Rectal smooth muscle tissue (tissue), 1 donor: ENCODE measurements at regions not wholly inside any gene's neighbourhood (a gene's known extent, or its start where the extent isn't known, plus 50 kb on each side); places are given as distances from the start of the nearest gene placed in this dataset.

Source experiments
- H3K27ac ChIP-seq: one replicate; pipeline ENCODE4 v1.7.0; 2013; ENCODE audit warnings: low read depth, low read length, inconsistent platforms
- H3K27me3 ChIP-seq: one replicate; pipeline ENCODE4 v1.7.0; 2013; ENCODE audit warnings: low read length; ENCODE audit not compliant: control insufficient read depth, insufficient read depth
- H3K36me3 ChIP-seq: one replicate; pipeline ENCODE4 v1.7.0; 2013; ENCODE audit warnings: low read length; ENCODE audit not compliant: control insufficient read depth, insufficient read depth
- H3K4me1 ChIP-seq: one replicate; pipeline ENCODE4 v1.7.0; 2013; ENCODE audit warnings: low read length; ENCODE audit not compliant: control insufficient read depth, insufficient read depth
- H3K4me3 ChIP-seq: one replicate; pipeline ENCODE4 v1.7.0; 2013; ENCODE audit warnings: low read length
- H3K9ac ChIP-seq: one replicate; pipeline ENCODE4 v1.7.0; 2013; ENCODE audit warnings: low read length

DNA sequence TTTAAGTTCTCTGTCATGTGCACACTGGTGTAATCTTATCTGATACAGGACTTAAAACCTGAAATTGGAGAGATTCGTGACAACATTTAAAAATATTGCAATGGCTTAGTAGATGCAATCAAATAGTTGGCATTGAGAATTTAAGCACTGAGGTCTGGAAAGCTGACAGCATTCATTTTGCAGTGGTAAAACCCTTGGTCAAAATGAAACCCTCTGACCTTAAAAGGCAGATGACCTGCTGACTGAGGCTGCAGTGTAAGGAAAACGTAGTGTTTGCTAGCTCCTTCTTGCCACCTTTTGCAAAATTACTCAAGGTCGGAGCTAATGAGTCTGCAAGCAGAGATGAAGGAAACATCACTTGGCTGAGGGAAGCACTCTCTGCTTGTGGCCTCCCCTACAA lies 150.6 kb downstream of the KCTD12 start:
- H3K27ac ChIP-seq, result no peak overlapping the region
- H3K4me1 ChIP-seq, result no peaks in the 10 kb centered on the region
- H3K36me3 ChIP-seq, result no peaks in the 10 kb centered on the region
- H3K9ac ChIP-seq, result no peak overlapping the region
- H3K4me3 ChIP-seq, result no peak overlapping the region
- no peaks in the 10 kb centered on the region for H3K27me3 ChIP-seq

DNA sequence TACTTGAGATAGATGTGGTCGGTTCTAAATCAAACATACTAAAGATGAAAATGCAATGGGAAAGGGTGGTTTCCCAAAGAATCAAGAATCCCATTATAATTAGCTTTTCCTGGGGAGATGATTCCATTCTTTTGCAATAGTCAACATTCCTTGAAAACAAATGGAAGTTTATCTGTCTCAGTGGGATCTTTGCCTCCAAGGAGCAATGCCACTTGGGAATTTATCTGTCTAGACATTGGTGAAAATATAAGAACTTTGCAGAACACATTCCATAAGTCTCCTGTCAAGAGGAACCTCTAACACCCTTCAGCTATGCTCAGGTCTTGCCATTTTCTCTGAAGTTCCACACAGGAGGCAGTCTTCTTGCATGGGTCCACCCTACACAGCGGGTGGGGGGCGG lies 152.5 kb downstream of the KCTD12 start:
- no peaks in the 10 kb centered on the region for H3K27me3 ChIP-seq

GRCh38 chr13:76732367-76732766 lies 153.8 kb downstream of the KCTD12 start:
- no peak overlapping the region for H3K27ac ChIP-seq
- no peaks in the 10 kb centered on the region for H3K4me1 ChIP-seq
- no peaks in the 10 kb centered on the region for H3K27me3 ChIP-seq
- H3K9ac ChIP-seq, result no peak overlapping the region
- no peak overlapping the region for H3K4me3 ChIP-seq
- H3K36me3 ChIP-seq, result no peaks in the 10 kb centered on the region

More for the DNA sequence above, 152.5 kb downstream of the KCTD12 start:
- Histone ChIP-seq H3K36me3 (no peaks in the 10 kb centered on the region), H3K4me3 (no peak overlapping the region), H3K9ac (no peak overlapping the region), H3K27ac (no peak overlapping the region), H3K4me1 (no peaks in the 10 kb centered on the region)

DNA sequence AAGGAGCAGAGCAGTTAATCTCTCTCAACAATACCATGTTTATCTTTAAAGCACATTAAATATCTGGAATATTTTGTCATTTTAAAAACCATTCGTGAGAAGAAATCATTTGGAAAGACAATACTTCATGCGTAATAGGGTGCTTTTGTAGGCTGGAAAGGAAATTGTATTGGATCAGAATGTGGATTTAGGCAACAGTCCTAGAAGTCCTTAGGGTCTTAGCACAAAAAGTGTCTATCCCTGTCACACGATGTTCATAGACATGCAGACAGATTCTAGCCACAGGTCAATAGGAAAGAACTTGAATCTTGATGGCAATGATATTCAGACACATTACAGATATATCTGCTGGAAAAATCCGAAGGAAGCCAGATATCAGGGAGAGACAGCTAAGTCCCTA lies 156.0 kb downstream of the KCTD12 start:
- no peak overlapping the region for H3K27ac ChIP-seq
- no peaks in the 10 kb centered on the region for H3K4me1 ChIP-seq
- no peaks in the 10 kb centered on the region for H3K36me3 ChIP-seq
- H3K27me3 ChIP-seq, result no peaks in the 10 kb centered on the region
- H3K9ac ChIP-seq, result no peak overlapping the region
- H3K4me3 ChIP-seq, result no peak overlapping the region

GRCh38 chr13:76729691-76730090 lies 156.5 kb downstream of the KCTD12 start:
- Histone ChIP-seq H3K36me3 (no peaks in the 10 kb centered on the region), H3K9ac (no peak overlapping the region), H3K4me1 (peaks cover 1% of the 10 kb centered on the region), H3K4me3 (no peak overlapping the region), H3K27ac (no peak overlapping the region), H3K27me3 (no peaks in the 10 kb centered on the region)

DNA sequence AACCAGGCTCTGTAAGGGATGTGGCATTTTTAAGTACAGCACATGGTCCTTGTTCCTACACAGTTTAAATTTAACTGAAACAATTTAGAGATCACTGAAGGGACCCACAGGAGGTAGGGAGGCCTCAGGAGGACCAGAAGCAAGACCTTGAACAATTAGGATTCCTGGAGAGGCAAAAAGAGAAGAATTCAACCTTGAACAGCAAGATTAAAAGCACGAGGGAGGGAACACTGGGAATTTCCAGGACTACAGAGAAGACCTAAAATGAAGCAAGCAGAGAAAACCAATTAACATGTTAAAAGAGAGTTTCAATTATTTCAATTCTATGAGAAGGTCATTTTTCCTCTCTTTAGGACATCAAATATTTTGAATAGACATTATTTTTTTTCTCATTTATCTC lies 160.3 kb downstream of the KCTD12 start:
- Histone ChIP-seq H3K27ac (no peak overlapping the region), H3K27me3 (no peaks in the 10 kb centered on the region), H3K9ac (no peak overlapping the region), H3K36me3 (no peaks in the 10 kb centered on the region), H3K4me3 (no peak overlapping the region), H3K4me1 (peaks cover 3% of the 10 kb centered on the region)

- H3K4me3 ChIP-seq, result no peak overlapping the region
- no peak overlapping the region for H3K27ac ChIP-seq
- peaks cover 3% of the 10 kb centered on the region for H3K4me1 ChIP-seq
- H3K27me3 ChIP-seq, result no peaks in the 10 kb centered on the region
- no peak overlapping the region for H3K9ac ChIP-seq
- no peaks in the 10 kb centered on the region for H3K36me3 ChIP-seq
Observed at GRCh38 chr13:76725211-76725610, 161.0 kb downstream of the KCTD12 start.

GRCh38 chr13:76724421-76724820 lies 161.8 kb downstream of the KCTD12 start:
- Histone ChIP-seq H3K27ac (no peak overlapping the region), H3K27me3 (no peaks in the 10 kb centered on the region), H3K4me1 (peaks cover 3% of the 10 kb centered on the region), H3K4me3 (no peak overlapping the region), H3K36me3 (no peaks in the 10 kb centered on the region), H3K9ac (no peak overlapping the region)

- Histone ChIP-seq H3K4me1 (peaks cover 3% of the 10 kb centered on the region), H3K4me3 (no peak overlapping the region), H3K27me3 (no peaks in the 10 kb centered on the region), H3K27ac (no peak overlapping the region), H3K9ac (no peak overlapping the region), H3K36me3 (no peaks in the 10 kb centered on the region)
Observed at GRCh38 chr13:76723551-76724232, 162.5 kb downstream of the KCTD12 start.

GRCh38 chr13:76722782-76723181 lies 163.4 kb downstream of the KCTD12 start:
- Histone ChIP-seq H3K4me3 (no peak overlapping the region), H3K4me1 (peaks cover 3% of the 10 kb centered on the region), H3K36me3 (no peaks in the 10 kb centered on the region), H3K27ac (no peak overlapping the region), H3K9ac (no peak overlapping the region), H3K27me3 (no peaks in the 10 kb centered on the region)

DNA sequence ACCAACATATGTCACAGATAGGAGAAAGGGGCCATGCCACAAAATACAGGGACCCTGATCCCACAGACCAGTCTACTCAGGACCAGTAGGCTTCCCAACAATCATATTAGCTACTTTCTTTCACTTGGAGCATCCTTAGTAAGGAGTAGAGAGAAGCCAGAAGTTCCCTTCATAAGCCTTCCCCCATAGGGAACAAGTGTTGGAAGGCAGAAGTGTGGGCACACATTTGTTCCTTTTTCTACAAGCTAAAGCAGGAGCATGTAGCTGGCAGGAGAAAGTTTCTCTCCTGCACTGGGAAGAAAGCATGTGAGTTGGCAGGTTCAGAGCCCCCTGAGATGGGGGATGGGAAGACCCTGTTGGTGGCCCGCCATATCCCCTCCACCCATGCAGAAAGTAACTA lies 165.4 kb downstream of the KCTD12 start:
- no peaks in the 10 kb centered on the region for H3K27me3 ChIP-seq
- H3K27ac ChIP-seq, result no peak overlapping the region
- no peaks in the 10 kb centered on the region for H3K36me3 ChIP-seq
- no peak overlapping the region for H3K4me3 ChIP-seq
- H3K9ac ChIP-seq, result no peak overlapping the region
- H3K4me1 ChIP-seq, result peaks cover 3% of the 10 kb centered on the region

DNA sequence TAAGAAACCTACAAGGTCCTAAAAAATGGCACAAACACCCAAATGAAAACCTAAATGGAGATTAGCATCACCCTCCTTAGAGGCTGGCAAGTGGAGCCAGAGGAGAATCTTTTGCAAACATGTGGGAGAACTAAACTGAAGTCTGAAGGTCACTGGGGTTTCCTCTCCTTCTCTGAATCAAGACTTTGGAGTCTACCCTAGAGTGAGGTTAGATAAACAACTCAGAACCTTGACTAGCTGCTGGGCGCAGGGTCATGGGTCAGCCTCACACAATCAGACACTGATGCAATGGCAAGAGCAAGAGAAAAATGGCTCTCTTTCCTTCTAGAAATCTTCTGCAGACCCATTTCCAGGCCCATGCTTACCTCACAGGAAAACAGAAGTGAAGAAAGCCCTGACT lies 165.8 kb downstream of the KCTD12 start:
- H3K9ac ChIP-seq, result no peak overlapping the region
- H3K27ac ChIP-seq, result no peak overlapping the region

DNA sequence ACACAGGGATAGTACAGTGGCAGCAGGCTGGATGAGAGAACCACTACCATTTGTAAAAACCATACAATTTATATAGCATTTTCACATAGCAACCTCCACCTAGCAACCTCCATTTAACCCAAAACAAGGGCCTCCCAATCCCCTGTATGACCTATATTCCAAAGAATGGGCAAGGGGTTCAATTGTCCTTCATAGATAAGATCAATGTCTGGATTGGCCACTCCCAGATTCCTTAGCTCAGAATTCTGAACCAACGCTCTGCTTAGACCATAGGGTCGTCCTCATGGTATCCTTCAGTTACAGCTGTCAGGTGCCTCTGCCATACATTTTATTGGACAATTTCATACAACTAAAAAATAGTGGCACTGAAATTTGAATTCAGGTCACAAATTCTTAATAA lies 166.2 kb downstream of the KCTD12 start:
- H3K27ac ChIP-seq, result no peak overlapping the region
- H3K4me3 ChIP-seq, result no peak overlapping the region
- peaks cover 3% of the 10 kb centered on the region for H3K4me1 ChIP-seq
- no peaks in the 10 kb centered on the region for H3K36me3 ChIP-seq
- no peak overlapping the region for H3K9ac ChIP-seq
- no peaks in the 10 kb centered on the region for H3K27me3 ChIP-seq

More for the DNA sequence above, 165.8 kb downstream of the KCTD12 start:
- no peaks in the 10 kb centered on the region for H3K36me3 ChIP-seq
- H3K4me3 ChIP-seq, result no peak overlapping the region
- H3K27me3 ChIP-seq, result no peaks in the 10 kb centered on the region
- H3K4me1 ChIP-seq, result peaks cover 3% of the 10 kb centered on the region
